ENCODE measurements at regions not wholly inside any gene's neighbourhood (a gene's known extent, or its start where the extent isn't known, plus 50 kb on each side); places are given as distances from the start of the nearest gene placed in this dataset.
"Not testable (repeated sequence)": the region's sequence is repeated elsewhere in the genome, so short reads cannot be mapped to it uniquely, and the experiment has no call there.

- no peak for DNase-seq (ENCODE audit: low read depth)
- H3K4me3 ChIP-seq (ENCODE audit: low read depth, low read length), result no peak overlapping the region
- TF ChIP-seq, protein P1, sequence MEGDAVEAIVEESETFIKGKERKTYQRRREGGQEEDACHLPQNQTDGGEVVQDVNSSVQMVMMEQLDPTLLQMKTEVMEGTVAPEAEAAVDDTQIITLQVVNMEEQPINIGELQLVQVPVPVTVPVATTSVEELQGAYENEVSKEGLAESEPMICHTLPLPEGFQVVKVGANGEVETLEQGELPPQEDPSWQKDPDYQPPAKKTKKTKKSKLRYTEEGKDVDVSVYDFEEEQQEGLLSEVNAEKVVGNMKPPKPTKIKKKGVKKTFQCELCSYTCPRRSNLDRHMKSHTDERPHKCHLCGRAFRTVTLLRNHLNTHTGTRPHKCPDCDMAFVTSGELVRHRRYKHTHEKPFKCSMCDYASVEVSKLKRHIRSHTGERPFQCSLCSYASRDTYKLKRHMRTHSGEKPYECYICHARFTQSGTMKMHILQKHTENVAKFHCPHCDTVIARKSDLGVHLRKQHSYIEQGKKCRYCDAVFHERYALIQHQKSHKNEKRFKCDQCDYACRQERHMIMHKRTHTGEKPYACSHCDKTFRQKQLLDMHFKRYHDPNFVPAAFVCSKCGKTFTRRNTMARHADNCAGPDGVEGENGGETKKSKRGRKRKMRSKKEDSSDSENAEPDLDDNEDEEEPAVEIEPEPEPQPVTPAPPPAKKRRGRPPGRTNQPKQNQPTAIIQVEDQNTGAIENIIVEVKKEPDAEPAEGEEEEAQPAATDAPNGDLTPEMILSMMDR (IDR thresholded peaks at IDR 0.05; ENCODE audit: insufficient read depth, low read depth, low read length, missing control alignments), result no peak
These were observed 111.3 kb upstream of the ADRA1B start for GRCh38 chr5:159805021-159805420.

DNA sequence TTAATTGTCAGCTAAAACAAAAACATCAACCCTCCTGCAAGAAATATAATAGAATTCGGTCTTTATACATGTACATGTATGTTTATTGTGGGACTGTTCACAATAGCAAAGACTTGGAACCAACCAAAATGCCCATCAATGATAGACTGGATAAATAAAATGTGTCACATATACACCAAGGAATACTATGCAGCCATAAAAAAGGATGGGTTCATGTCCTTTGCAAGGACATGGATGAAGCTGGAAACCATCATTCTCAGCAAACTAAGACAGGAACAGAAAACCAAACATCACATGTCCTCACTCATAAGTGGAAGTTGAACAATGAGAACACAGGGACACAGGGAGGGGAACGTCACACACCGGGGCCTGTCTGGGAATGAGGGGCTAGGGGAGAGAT is 109.1 kb upstream of the ADRA1B start:
- DNase-seq (ENCODE audit: low read depth); H3K4me3 ChIP-seq (ENCODE audit: low read depth, low read length): not testable (repeated sequence)

DNA sequence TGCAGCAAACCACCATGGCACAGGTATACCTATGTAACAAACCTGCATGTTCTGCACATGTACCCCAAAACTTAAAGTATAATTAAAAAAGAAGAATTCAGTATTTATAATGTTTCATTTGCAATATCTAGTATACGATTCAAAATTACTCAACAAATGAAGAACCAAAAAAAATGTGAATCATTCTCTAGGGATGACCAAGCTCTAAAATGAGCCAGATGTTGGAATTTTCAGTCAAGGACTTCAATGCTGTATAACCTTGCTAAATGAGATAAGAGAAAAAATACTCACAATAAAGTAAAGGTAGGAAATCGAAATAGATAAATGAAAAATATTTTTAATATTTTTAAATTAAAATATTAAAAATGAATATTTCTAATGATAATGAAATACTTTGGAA is 108.7 kb upstream of the ADRA1B start:
- TF ChIP-seq, protein P1 (IDR thresholded peaks at IDR 0.05; ENCODE audit: insufficient read depth, low read depth, low read length, missing control alignments), result no peak
- no peak overlapping the region for H3K4me3 ChIP-seq (ENCODE audit: low read depth, low read length)
- no peak for DNase-seq (ENCODE audit: low read depth)

GRCh38 chr5:159811712-159812111 is 104.6 kb upstream of the ADRA1B start:
- TF ChIP-seq, protein P1 (IDR thresholded peaks at IDR 0.05; ENCODE audit: insufficient read depth, low read depth, low read length, missing control alignments), result no peak
- H3K4me3 ChIP-seq (ENCODE audit: low read depth, low read length), result no peak overlapping the region
- DNase-seq (ENCODE audit: low read depth), result no peak

DNA sequence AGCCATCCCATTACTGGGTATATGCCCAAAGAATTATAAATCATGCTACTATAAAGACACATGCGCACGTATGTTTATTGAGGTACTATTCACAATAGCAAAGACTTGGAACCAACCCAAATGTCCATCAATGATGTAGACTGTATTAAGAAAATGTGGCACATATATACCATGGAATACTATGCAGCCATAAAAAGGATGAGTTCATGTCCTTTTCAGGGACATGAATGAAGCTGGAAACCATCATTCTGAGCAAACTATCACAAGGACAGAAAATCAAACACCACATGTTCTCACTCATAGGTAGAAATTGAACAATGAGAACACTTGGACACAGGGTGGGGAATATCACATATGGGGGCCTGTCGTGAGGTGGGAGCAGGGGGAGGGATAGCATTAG is 103.5 kb upstream of the ADRA1B start:
- H3K4me3 ChIP-seq (ENCODE audit: low read depth, low read length); DNase-seq (ENCODE audit: low read depth): not testable (repeated sequence)

DNA sequence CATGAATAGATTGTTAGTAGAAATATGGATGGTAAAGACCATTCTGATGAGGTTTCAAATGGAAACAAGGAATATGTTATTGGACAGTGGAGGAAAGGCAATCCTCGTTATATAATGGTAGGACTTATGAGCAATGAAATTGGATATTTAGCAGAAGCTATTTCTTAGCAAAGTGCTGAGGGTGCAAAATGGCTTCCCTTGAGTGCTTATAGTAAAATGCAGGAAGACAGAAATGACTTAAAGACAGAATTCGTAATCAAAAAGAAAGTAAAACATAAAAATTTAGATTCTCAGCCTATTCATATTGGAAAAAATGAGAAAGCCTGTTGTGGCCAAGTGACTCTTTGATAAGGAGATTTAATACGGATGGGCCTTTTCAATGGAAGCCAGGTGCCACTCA is 102.1 kb upstream of the ADRA1B start:
- H3K4me3 ChIP-seq (ENCODE audit: low read depth, low read length), result no peak overlapping the region
- TF ChIP-seq, protein P1 (IDR thresholded peaks at IDR 0.05; ENCODE audit: insufficient read depth, low read depth, low read length, missing control alignments), result no peak
- no peak for DNase-seq (ENCODE audit: low read depth)

- TF ChIP-seq, protein P1 (IDR thresholded peaks at IDR 0.05; ENCODE audit: insufficient read depth, low read depth, low read length, missing control alignments), result no peak
- H3K4me3 ChIP-seq (ENCODE audit: low read depth, low read length), result no peak overlapping the region
- no peak for DNase-seq (ENCODE audit: low read depth)
These were observed 101.3 kb upstream of the ADRA1B start for GRCh38 chr5:159814805-159815585.

DNA sequence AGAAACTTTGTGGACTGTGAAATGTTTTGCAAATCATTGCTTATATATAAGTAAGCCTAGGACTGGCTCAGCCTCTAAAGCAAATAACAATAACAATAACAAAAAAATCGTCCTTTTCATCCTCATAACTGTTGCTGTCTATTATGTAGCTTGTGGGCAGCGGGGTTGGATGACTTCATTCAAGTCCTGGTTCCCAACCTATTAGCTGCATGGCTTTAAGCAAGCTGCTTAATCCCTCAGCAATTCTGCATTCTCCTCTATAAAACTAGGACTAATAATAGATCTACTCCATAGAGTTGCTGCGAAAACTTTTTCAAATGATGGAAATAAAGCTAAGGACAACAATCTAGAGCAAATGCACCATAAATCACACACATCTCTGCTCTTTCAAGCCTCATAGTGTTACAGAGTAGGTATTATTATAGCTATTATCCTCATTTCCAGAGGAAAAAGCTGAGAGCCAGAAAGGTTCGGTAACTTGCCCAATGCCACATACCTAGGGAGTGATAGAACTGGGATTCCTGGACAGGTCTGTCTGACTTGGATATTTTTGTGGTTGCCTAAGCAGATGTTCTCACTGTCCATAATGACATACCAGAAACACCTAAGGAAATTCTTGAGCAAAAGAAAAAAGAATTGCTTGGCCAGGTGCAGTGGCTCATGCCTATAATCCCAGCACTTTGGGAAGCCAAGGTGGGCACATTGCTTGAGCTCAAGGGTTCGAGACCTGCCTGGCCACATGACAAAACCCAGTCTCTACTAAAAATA is 98.8 kb upstream of the ADRA1B start:
- TF ChIP-seq, protein P1 (IDR thresholded peaks at IDR 0.05; ENCODE audit: insufficient read depth, low read depth, low read length, missing control alignments), result no peak
- no peak overlapping the region for H3K4me3 ChIP-seq (ENCODE audit: low read depth, low read length)
- no peak for DNase-seq (ENCODE audit: low read depth)

All from GM12865 (cell line).